22Rv1 (cell line): ENCODE measurements at regions not wholly inside any gene's neighbourhood (a gene's known extent, or its start where the extent isn't known, plus 50 kb on each side); places are given as distances from the start of the nearest gene placed in this dataset.

Source experiments
- ZFX ChIP-seq: fragments of 450-650 bp; IDR thresholded peaks from 2 replicates; pipeline ENCODE4 v1.6.1; 2017; ENCODE audit warnings: antibody characterized with exemption, borderline replicate concordance
- TF ChIP-seq, protein P1 (sequence below): fragments of 450-650 bp; IDR thresholded peaks from 2 replicates; pipeline ENCODE4 v1.5.1; 2017; ENCODE audit warnings: mild to moderate bottlenecking

DNA sequence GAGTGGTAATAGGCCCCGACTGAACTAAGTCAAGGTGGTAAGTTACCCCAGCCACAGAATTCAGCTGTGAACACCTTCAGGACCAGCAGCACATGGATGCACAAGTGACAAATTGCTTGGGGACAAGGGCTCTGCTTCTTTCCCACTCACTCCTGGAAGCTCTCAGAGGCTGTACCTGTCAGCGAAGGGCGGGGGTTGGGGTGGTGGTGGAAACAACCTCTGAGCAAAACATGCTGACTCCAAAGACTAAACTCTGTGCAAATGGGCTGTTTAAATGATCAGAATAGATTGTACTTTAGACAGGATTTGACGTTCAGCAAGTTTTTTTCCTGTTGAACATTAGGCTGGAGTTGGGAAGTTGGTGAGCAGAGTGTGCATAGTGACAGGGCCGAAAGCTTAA lies 544.5 kb upstream of the ZNF608 start:
- TF ChIP-seq, protein P1, sequence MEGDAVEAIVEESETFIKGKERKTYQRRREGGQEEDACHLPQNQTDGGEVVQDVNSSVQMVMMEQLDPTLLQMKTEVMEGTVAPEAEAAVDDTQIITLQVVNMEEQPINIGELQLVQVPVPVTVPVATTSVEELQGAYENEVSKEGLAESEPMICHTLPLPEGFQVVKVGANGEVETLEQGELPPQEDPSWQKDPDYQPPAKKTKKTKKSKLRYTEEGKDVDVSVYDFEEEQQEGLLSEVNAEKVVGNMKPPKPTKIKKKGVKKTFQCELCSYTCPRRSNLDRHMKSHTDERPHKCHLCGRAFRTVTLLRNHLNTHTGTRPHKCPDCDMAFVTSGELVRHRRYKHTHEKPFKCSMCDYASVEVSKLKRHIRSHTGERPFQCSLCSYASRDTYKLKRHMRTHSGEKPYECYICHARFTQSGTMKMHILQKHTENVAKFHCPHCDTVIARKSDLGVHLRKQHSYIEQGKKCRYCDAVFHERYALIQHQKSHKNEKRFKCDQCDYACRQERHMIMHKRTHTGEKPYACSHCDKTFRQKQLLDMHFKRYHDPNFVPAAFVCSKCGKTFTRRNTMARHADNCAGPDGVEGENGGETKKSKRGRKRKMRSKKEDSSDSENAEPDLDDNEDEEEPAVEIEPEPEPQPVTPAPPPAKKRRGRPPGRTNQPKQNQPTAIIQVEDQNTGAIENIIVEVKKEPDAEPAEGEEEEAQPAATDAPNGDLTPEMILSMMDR = no peak
- no peak for TF ChIP-seq ZFX
